ENCODE measurements at regions not wholly inside any gene's neighbourhood (a gene's known extent, or its start where the extent isn't known, plus 50 kb on each side); places are given as distances from the start of the nearest gene placed in this dataset.

GRCh38 chr22:48945621-48946458, 881.8 kb downstream of the BRD1 start:
- Histone ChIP-seq H3K4me1 (no peaks in the 10 kb centered on the region), H3K4me3 (no peak overlapping the region), H3K36me3 (no peaks in the 10 kb centered on the region), H3K27ac (no peak overlapping the region), H3K9me3 (no peaks in the 10 kb centered on the region), H3K27me3 (peaks cover 0 to 8% (median 0%) of the 10 kb centered on the region in 9 donors)
- DNase-seq, result peak in 1 of 5 donors; percentile 9
- WGBS, 4 donors, result 82 to 87% (median 83%) methylated on average over 14 to 22 of the region's 22 CpGs
- no peak for ATAC-seq
- TF ChIP-seq CTCF (IDR thresholded peaks at IDR 0.05) (no peak), POLR2A (IDR thresholded peaks at IDR 0.05) (no peak)
- intact Hi-C loops (cut with DNase I), result loop anchor here in 3 of 10 donors (10.0 kb wide), 3 partner anchors 61 to 359 kb away; no protein-coding TSS in a partner anchor

GRCh38 chr22:48944751-48945620, 882.7 kb downstream of the BRD1 start:
- intact Hi-C loops (cut with DNase I), result loop anchor here in 4 of 10 donors (5.0 to 10.0 kb wide), 4 partner anchors 60 to 360 kb away; no protein-coding TSS in a partner anchor
- no peaks in the 10 kb centered on the region for H3K4me1 ChIP-seq
- H3K27me3 ChIP-seq, result peaks cover 0 to 4% (median 0%) of the 10 kb centered on the region in 9 donors
- 79 to 85% (median 83%) methylated on average over 22 to 38 of the region's 38 CpGs for WGBS, 4 donors
- TF ChIP-seq POLR2A (IDR thresholded peaks at IDR 0.05), result no peak
- H3K4me3 ChIP-seq, result no peak overlapping the region
- no peaks in the 10 kb centered on the region for H3K36me3 ChIP-seq
- ATAC-seq (no peak), DNase-seq (peak in 1 of 5 donors; percentile 11)
- no peak overlapping the region for H3K27ac ChIP-seq
- no peaks in the 10 kb centered on the region for H3K9me3 ChIP-seq

- no peaks in the 10 kb centered on the region for H3K4me1 ChIP-seq
- TF ChIP-seq POLR2A (IDR thresholded peaks at IDR 0.05) (no peak), CTCF (IDR thresholded peaks at IDR 0.05) (no peak)
- DNase-seq (no peak), ATAC-seq (no peak)
- WGBS, 4 donors, result 66 to 88% (median 74%) methylated on average over 5 of the region's 5 CpGs
- H3K36me3 ChIP-seq, result no peaks in the 10 kb centered on the region
- no peak overlapping the region for H3K4me3 ChIP-seq
- H3K9me3 ChIP-seq, result no peaks in the 10 kb centered on the region
- intact Hi-C loops (cut with DNase I), result loop anchor here in 4 of 10 donors (5.0 to 10.0 kb wide), 4 partner anchors 60 to 360 kb away; no protein-coding TSS in a partner anchor
- no peak overlapping the region for H3K27ac ChIP-seq
- peaks cover 0 to 10% (median 0%) of the 10 kb centered on the region in 9 donors for H3K27me3 ChIP-seq
Observed at GRCh38 chr22:48944433-48944750, 883.3 kb downstream of the BRD1 start.

- no peaks in the 10 kb centered on the region for H3K9me3 ChIP-seq
- TF ChIP-seq POLR2A (IDR thresholded peaks at IDR 0.05), result no peak
- TF ChIP-seq CTCF (IDR thresholded peaks at IDR 0.05), result peak in 10 of 12 donors; percentile 24 to 54 (median 38)
- H3K27me3 ChIP-seq, result peaks cover 0 to 10% (median 0%) of the 10 kb centered on the region in 9 donors
- no peaks in the 10 kb centered on the region for H3K4me1 ChIP-seq
- H3K27ac ChIP-seq, result no peak overlapping the region
- ATAC-seq (peak; percentile 33 to 58 (median 50)), DNase-seq (no peak)
- H3K4me3 ChIP-seq, result no peak overlapping the region
- no peaks in the 10 kb centered on the region for H3K36me3 ChIP-seq
- 57 to 67% (median 65%) methylated on average over 22 to 24 of the region's 24 CpGs for WGBS, 4 donors
- intact Hi-C loops (cut with DNase I), result loop anchor here in 4 of 10 donors (5.0 to 10.0 kb wide), 4 partner anchors 59 to 361 kb away; no protein-coding TSS in a partner anchor
Observed at GRCh38 chr22:48943567-48944432, 883.9 kb downstream of the BRD1 start.

Measured in heart left ventricle (tissue), 16 donors.